Fibroblast of skin of left biceps (primary cell): ENCODE measurements at regions not wholly inside any gene's neighbourhood (a gene's known extent, or its start where the extent isn't known, plus 50 kb on each side); places are given as distances from the start of the nearest gene placed in this dataset.

Source experiments
- DNase-seq, 2 experiments: peaks; one replicate each; pipeline ENCODE4 v3.0.0-alpha.2; 2013; ENCODE audit warnings: low read depth in 2 of 2

DNA sequence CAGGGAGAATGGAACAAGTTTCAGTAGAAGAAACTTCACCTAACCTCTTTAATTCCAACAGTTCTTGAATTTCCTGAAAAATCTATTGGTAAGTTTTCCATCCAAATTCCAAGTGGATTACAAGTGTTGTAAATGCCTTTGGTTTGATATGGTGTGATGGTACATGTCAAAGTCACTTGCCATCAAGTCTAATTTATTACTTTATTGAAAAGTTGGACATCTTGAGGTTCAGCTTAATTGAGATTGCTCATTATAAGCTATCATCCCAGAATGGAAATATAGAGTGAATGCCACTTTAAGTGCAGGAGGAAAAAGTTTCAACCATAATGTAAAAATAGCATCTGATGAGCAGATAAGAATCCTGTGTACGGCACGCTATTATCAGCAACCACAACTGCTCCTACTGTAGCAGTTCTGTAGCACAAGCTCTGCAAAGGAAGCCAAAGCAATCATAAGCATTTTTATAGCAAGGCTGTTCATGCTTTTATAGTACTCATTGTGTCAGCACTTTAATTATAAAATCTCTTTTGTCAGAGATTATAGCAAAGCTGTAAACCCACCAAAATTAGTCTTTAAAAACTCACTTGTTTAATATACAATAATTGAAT is 991.8 kb upstream of the PHF14 start:
- no peak for DNase-seq

DNA sequence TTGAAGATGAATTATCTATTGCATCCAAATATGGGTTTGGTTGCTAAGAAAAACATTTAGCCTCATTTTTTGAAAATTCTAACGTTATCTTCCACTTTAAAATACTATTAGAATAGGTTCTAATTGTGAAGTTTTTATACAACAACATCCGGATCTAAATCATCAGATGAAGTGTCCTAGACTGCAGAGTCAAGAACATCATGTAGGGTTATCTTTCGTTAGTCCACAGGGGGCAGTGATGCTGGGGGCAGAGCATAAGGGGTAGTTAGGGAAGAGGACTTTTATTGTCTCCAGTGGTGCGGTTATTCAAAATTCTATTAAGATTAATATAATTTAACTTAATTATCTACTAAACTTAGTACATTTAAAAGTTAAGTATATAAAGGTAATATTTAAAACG is 990.6 kb upstream of the PHF14 start:
- DNase-seq, result no peak

DNA sequence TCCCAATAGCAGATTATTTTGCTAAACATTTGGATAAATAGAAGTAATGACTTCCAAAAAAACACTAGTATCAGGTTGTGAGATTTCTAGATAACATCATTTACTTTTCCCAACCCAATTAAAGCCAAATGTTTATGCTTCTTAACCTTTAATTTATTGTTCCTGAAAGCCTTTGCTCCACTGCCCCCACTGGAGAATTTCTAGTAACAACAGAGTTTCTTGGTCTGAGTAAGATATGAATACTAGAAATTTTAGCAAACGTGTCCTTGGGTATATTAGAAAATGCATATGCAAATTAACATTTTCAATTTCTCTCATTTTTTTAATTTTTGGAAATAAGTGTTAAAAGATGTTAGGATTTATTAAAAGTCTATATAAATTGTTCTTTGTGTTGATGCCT is 958.0 kb upstream of the PHF14 start:
- no peak for DNase-seq

DNA sequence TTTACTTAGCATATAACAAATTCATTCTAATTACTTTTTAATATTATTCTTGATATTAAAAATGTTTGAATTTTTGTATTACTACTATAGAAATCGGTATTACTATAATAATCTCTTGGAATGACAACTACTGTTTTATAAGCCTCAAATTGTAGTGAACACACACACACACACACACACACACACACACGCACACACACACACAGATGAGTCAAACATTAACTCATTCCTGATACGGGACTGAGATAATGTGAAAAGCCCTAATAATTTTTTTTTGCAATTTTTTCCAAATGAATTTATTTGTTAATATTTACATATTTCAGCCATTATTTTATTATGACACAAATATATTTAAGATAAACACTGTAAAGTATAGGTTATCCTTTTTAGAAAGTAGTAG is 951.2 kb upstream of the PHF14 start:
- DNase-seq, result no peak

DNA sequence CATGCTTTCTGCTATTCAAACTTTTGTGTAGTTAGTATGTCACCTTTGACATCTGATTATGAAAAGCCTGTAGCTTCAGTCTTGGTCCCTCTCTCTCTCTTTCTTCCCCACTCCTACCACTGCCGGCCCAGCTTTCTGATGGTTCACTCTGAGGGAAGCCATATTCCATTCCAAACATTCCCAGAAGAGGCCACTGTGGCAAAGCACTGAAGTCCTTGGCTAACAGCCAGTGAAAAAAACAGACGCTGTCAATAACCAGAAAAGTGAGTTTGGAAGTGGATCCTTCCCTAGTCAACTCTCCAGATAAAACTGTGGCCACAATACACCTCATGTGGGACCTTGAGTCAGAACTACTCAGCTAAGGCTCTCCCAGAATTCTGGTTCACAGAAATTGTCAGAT is 950.7 kb upstream of the PHF14 start:
- no peak for DNase-seq

DNA sequence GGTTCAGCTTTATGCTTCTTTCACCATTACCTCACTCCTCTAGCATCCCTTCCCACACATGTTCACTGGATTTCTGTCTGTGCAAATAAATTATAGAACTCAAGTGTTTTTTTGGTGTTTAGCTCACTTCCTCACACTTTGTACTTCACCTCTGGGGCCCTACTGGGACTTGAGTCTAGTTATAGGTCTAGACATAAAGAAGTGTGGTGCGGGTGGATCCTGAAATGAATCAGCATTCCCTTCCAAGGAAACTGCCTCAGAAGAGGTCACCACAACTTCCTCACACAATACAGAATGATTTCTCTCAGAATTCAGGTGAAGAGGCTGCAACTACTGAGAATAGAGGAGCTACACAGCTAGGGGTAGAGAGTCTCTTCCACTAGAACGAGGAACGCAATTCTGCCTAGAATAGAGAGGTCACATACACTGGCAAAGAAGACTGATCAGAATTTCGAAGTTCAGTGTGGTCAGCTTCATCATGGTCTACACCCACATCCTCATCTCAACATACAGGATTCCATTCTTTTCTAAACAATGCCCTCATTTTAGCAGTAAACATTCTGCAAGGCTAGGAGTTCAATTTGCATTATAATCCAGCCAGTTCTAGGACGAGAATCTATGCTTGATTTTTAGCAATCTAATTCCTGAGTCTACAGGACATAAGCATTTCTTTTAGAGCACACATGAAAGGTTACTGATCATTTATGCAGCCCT is 938.7 kb upstream of the PHF14 start:
- no peak for DNase-seq

DNA sequence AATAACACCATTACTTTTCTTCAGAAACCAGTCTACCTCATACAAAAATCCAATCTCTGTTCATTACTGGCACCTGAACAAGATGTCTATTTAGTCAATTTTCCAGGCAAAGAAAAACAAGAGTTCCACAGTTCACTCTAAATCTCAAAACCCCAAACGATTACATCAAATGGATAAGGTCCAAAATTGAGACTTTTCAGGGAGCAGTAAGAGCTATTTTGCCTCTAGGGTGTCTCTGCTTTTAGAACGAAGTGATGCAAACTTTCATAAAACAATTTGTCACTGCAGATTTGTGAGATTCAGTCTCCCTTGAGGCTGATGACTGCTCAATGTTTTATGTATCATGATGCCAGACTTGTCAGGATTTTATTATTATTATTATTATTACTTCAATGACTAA is 937.0 kb upstream of the PHF14 start:
- no peak for DNase-seq

DNA sequence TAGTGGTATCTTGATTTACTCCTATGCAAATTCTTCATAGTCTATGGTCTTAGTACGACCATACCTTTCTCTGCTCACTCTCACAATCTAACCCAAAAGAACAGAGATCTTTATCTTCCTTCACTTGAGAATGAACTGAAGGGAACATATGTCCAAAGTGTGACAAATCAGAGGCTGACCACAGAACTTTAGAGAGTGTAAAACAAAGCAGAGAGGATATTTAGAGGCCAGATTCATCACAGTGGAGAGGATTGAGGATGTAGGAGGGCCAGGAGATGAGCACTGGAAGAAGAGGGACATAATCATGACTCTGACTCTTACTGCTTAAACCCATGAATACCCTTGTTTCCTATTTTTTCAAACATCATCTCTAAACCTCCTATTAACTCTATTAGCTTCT is 935.3 kb upstream of the PHF14 start:
- no peak for DNase-seq

DNA sequence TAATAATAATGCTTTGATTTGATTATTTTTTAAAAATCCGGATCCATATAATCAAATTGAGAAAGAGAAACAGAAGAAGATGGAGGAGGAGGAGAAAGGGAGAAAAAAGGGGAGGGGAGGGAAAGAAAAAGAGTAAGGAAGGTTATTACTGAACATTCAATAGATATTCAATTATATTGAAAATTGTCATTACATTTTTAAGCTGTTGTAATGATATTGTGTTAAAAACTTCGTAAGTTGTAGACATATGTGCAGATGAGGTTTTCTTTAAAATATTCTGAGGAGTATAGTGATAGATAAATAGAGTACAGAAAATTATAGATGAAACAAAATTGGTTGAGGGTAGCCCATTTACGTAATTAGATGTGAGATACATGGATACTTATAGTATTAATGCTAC is 933.0 kb upstream of the PHF14 start:
- no peak for DNase-seq

DNA sequence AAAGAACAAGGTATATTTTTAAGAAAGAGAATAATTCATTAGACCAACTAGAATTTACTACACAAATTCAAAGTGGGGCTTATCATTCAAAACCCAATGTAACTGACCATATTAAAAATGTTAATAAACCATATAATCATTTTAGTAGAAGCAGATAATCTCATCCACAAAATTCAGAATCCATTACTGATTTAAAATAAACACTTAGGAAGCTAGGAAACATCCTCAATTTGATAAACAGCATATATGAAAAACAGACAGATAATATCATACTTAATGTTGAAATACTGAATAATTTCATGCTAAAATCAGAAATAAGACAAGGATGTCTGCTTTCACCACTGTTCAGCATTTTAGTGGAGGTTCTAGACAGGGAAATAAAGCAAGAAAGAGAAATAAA is 902.8 kb upstream of the PHF14 start:
- DNase-seq, result no peak

DNA sequence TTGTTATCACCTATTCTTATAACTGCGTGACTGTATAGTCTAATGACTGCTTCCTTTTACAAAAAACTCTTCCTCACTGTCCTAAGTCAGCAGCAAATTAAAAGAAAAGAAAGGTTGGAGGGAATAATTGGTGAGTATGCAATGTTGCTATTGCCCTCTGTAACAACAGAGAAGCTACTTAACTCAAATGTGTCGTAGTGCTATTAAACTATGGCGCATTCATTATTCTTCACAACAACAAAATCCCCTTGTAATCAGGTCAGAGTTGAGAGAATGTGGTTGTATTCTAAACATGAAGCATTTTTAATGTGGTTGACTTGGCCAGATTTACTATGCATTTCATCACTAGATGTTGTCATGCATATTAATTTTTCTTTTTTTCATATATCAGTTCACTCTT is 897.8 kb upstream of the PHF14 start:
- DNase-seq, result no peak

DNA sequence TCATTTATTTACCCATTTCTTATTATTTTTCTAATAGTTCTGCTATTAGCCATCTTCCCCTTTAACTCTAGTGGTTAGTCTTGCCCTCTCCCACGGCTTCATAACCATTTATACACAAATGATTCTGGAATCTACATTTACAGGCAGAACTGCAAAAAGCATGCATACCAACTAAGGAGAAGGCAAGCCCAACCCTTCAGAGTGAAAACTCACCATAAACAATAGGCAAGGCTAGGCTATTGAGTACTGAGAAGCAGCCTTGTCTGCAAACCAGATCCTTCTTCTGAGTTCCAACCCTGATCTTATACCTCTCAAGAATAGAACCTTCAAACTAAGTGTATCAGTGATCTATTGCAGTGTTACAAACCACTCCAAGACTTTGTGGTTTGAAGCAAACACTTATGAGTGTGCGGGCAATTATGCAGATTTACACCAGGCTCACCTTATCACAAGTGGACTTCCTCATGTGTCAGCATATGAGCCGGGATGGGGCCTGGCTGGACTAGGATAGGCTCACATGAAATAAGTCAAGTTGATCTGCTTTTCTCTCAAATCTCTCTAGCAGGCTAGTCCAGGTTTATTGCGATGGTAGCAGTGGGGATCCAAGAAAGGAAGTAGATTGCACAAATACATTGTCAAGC is 896.9 kb upstream of the PHF14 start:
- DNase-seq, result no peak

DNA sequence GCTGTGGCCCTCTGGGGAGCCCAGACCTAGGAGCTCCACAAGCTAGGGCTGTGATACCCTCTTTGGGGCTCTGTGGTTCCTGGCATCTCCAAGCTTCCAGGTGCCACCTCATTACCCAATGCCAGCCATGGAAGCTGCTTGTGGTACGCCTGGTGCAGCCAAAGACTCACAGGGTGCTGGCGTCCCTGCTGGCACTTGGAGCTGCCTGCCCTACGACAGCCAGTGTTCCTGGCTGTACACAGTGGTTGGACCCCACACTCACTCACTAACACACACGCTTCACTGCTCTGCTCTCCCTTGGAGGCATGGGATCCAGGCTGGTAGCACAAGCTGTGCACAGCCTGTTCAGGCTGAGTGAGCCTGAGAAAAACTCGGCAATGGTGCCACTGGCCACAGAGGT is 894.1 kb upstream of the PHF14 start:
- DNase-seq, result no peak

DNA sequence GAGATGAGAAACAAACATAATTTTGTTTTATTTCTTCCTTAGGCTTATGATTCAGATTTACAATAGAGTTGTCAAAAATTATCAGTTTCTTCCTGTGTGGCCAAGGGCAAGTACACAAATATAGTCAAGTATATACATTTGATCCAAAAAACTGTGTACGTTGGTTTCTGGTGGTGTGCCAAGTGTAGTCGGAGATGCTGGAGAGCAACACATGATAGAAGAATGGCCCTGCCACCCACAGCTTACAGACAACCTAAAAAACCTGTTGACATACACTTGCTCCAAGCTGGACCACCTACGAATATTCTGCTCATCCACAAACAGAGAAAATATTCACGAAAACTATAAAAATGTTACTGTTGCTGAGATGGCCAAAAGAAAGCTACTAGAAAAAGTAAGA is 890.8 kb upstream of the PHF14 start:
- no peak for DNase-seq

DNA sequence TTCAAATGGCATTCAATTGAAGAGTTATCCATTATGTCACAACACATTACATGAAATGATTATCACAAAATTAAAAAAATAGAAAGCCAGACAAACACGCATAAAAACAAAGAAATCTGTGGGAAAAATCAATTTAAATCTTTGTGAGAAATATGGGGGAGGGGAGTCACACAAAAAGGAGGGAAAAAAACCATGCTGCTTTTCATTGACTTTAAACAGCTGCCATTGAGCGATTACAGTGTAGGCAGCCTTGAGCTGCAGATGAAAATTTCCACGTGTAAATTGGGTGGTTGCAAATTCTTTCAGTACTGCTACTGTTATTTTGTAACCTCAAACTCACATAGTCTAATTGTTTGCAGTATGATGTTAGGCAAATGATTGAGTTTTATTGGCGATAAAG is 889.9 kb upstream of the PHF14 start:
- no peak for DNase-seq

DNA sequence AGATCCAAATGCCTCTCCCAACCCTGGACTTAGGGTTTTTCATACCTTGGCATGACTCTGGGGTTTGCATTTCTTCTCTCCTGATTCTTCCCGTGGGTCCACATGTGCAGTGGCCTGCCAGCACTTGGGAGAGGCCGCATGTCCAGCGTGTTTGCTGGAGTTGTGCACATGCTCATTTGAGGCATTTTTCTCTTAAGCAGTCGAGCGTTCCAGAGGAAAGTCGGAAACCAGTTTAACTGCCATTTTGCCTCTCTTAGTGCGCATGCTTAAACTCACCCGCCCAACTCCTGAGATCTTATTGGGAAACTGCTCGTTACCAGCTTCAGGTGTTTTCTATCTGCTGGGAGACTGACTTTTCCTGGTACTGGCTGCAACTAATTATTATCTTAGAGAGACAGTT is 888.4 kb upstream of the PHF14 start:
- no peak for DNase-seq

DNA sequence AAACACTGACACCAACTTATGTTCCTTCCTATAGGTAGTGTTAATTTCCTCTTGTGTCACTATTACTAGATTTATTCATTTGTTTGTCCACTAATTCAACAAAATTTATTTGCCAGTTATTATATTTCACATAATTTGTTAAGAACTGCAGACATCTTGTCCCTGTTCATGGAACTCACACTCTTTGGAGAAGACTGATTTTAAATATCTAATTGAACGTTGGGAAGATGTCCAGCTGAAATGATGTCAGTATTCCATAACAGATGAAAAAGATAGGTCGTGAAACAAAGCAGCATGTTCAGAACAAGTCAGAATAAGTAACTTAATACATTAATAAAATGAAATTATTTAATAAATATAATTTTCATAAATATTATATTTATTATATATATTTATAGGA is 873.1 kb upstream of the PHF14 start:
- no peak for DNase-seq

DNA sequence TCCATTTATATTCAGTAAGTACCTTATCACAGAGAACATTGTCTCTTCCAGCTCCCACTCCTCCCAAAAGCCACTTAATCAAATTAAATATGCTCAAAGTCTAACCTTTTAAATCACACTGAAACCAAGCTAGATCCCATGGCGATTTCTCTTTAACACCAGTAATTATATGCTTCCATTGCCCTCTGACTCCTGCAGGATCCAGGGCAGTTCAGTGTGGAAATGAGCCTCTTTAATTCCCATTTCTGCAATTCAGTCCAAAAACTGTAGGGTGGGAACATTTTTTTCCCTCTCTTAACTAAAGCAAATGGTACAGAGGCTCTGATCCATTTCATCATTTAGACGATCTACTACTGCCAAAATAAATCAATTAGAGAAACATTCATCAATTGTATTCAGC is 872.3 kb upstream of the PHF14 start:
- DNase-seq, result no peak

DNA sequence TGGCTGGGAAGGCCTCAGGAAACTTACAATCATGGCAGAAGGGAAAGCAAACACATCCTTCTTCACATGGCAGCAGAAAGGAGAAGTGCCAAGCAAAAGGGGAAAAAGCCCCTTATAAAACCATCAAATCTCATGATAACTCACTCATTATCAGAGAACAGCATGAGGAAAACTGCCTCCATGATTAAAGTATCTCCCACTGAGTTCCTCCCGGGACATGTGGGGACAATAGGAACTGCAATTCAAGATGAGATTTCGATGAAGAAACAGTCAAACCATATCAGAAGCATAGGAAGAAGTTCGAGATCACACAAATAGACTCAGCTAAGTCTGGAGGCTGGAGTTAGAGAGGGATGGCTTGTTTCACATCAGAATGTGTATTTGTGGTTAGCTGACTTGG is 869.4 kb upstream of the PHF14 start:
- no peak for DNase-seq

DNA sequence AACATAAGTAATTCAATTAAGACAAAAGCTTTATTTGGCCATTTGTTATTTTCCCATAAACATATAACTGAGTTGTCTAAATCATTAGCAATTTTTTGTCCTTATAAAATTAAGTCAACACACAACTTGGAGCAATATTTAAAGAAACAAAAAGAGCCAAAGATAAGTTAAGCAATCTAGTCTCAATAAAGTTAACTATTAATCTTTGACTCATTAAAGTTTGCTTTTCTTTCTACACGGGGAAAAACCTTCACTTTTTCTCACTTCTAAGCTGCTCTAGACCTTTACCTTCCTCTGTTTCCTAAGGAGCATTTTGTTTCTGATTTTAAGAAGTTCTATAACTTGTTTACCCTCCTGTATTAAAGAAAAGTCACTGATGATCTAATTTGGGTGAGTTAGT is 867.1 kb upstream of the PHF14 start:
- DNase-seq, result no peak

DNA sequence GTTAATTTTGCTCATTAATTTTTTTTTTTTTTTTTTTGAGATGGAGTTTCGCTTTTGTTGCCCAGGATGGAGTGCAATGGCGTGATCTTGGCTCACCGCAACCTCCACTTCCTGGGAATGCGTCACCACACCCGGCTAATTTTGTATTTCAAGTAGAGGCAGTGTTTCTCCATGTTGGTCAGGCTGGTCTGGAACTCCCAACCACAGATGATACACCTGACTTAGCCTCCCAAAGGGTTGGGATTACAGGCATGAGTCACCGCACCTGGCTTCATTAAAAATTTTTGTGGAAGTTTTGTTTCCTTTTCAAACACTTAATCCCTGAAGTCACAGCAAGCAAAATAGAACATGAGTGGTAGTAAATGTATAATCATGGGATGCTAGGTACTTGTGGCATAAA is 857.2 kb upstream of the PHF14 start:
- no peak for DNase-seq

DNA sequence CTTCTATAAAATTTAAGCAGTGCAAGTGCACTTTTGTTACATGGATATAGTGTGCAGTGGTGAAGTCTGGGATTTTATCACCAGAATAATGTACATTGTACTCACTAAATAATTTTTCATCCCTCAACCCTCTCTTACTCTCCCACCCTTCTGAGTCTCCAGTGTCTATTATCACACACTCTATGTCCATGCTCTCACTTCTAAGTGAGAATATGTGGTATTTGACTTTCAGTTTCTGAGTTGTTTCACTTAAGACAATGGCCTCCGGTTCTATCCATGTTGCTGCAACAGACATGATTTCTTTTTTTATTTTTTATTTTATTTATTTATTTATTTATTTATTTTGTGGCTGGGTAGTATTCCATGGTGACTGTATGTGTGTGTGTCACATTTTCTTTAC is 855.9 kb upstream of the PHF14 start:
- no peak for DNase-seq

DNA sequence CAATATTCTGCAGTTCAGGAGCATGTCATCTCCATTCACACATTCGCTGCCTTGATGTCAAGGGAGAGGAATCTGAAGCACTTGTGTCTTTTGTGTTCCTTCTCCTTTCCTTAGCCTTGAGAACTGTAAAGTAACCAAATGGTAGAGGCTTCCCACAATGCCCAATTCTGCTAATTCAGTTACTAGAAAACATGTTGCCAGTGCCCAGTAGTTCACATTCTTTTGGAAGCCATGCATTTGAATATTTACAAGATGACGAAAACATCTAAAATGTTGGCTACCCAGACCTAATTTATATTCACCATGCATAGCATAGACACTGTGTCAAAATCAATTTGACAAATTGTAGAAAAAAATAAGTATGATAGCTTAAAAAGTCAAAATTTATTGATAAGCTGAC is 852.7 kb upstream of the PHF14 start:
- DNase-seq, result no peak

DNA sequence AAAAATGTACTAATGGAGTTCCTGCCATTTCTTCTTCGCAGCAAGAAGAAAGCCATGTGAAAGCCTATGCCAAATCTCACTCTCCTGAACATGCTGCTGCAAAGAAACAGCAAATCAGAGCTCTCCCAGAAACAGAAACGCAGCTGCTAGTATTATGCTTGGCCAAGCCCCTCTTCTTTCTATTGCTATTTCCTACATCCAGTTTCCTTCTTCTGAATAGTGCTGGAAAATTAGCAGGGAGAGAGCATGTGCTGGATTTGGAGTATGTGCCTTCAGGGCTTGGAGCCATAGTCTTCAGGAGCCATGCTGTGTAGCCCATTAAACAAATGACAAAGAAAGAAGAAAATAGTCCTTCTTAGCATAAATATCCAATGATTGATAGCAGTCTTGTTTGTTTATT is 852.0 kb upstream of the PHF14 start:
- no peak for DNase-seq
